Central memory CD8-positive, alpha-beta T cell (primary cell): ENCODE measurements at regions not wholly inside any gene's neighbourhood (a gene's known extent, or its start where the extent isn't known, plus 50 kb on each side); places are given as distances from the start of the nearest gene placed in this dataset.
"Not testable (repeated sequence)": the region's sequence is repeated elsewhere in the genome, so short reads cannot be mapped to it uniquely, and the experiment has no call there.

ENCODE experiments used
- ATAC-seq: fragments of 150-1000 bp; cut with Tn5 transposase; replicated peaks from 2 replicates; pipeline ENCODE4 v1.10.0; 2022; ENCODE audit warnings: mild to moderate bottlenecking, moderate FRiP score, moderate number of reproducible peaks; ENCODE audit not compliant: poor library complexity, severe bottlenecking; ENCODE audit errors: extremely low read depth
- DNase-seq, 2 donors: peaks; one replicate each; pipeline ENCODE4 v3.0.0; 2021; ENCODE audit warnings: low spot score in 2 of 2
- H3K27ac Mint-ChIP-seq: one replicate; pipeline ENCODE4 v1.8.0; 2022; ENCODE audit warnings: low read depth, mild to moderate bottlenecking, moderate library complexity, mixed read lengths
- H3K27me3 Mint-ChIP-seq: one replicate; pipeline ENCODE4 v1.8.0; 2022; ENCODE audit warnings: mixed read lengths
- H3K36me3 Mint-ChIP-seq: one replicate; pipeline ENCODE4 v1.8.0; 2022; ENCODE audit warnings: mild to moderate bottlenecking, moderate library complexity, mixed read lengths; ENCODE audit not compliant: insufficient read depth
- H3K4me1 Mint-ChIP-seq: one replicate; pipeline ENCODE4 v1.8.0; 2022; ENCODE audit warnings: mixed read lengths
- H3K4me3 Mint-ChIP-seq: one replicate; pipeline ENCODE4 v1.8.0; 2022; ENCODE audit warnings: mild to moderate bottlenecking, moderate library complexity, mixed read lengths
- H3K9me3 Mint-ChIP-seq: one replicate; pipeline ENCODE4 v1.8.0; 2022; ENCODE audit warnings: mixed read lengths

DNA sequence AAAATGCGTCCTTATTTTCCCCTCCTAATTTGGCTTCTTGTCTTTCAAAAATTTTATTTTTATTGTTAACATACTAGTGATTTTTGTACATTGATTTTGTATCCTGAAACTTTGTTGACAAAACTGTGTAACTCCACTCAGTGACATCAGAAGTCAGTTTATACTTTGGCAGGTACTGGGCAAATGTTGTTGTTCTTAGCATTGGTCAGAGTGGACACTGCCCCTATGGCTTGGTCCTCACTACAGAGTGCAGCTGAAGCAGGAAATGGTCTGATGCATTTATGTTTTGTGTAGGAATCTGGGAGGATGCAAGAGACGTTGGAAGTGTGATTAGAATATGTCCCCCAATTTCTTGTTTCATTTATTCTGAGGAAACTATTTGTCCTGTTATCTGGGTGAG, 205.5 kb upstream of the CENPE start:
- DNase-seq = no peak
- Mint-ChIP-seq H3K36me3 (no peaks in the 10 kb centered on the region), H3K27ac (no peak overlapping the region), H3K4me3 (no peak overlapping the region), H3K9me3 (peaks cover 6% of the 10 kb centered on the region), H3K27me3 (no peaks in the 10 kb centered on the region), H3K4me1 (no peaks in the 10 kb centered on the region)
- no peak for ATAC-seq

DNA sequence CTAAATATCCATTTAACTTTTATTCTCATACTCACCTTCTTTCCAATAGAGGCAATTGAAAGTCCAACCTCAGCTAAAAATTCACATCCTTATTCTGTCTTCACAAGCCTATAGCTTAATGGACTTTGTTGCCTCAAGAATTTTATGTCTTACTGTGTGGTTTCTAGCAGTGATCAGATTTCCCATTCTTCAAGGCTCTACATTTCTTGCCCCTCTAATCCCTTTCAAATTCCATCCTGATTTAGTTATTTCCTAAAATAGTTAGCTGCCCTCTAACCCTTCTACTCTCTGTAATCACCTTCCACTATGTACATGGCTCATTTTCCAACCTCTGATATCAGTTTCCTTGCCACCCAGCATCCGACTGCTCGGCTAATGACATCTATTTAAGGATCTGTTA, 204.1 kb upstream of the CENPE start:
- Mint-ChIP-seq H3K36me3 (no peaks in the 10 kb centered on the region), H3K4me3 (no peak overlapping the region), H3K27ac (no peak overlapping the region), H3K27me3 (no peaks in the 10 kb centered on the region), H3K9me3 (peaks cover 6% of the 10 kb centered on the region), H3K4me1 (no peaks in the 10 kb centered on the region)
- no peak for DNase-seq
- ATAC-seq = no peak

DNA sequence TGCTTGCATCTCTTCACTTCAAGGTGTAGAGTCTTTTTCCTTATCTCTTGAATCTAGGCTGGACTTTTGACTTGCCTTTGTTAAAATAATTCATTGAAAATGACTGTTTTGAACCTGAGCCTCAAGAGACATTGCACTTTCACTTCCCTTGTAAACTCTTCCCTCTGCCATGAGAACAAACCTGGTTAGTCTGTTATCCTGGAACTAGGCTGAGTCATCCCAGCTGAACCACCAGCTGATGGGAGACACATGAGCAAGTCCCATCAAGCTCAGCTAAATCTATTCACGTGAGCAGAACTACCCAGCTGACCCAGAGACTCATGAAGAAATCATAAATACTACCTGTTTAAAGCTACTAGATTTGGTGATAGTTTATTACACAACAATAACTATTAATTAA, 202.3 kb upstream of the CENPE start:
- ATAC-seq (no peak), DNase-seq (no peak)
- H3K27ac Mint-ChIP-seq = no peak overlapping the region
- no peaks in the 10 kb centered on the region for H3K27me3 Mint-ChIP-seq
- peaks cover 6% of the 10 kb centered on the region for H3K9me3 Mint-ChIP-seq
- no peaks in the 10 kb centered on the region for H3K4me1 Mint-ChIP-seq
- no peak overlapping the region for H3K4me3 Mint-ChIP-seq
- no peaks in the 10 kb centered on the region for H3K36me3 Mint-ChIP-seq

DNA sequence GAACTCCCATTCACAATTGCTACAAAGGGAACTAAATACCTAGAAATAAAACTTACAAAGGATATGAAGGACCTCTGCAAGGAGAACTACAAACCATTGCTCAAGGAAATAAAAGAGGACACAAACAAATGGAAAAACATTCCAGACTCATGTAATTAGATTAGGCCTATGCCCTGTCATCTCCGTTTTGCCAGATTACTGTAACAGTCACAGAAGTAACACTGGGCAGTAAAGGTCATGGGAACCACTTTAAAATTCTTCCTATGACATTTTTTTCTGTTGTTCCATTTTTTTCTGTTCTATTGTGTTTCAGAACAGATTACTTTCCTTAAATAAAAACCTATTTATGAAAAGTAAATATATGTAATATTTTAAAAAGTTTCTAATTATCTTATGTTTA, 199.4 kb upstream of the CENPE start:
- H3K27ac Mint-ChIP-seq = no peak overlapping the region

DNA sequence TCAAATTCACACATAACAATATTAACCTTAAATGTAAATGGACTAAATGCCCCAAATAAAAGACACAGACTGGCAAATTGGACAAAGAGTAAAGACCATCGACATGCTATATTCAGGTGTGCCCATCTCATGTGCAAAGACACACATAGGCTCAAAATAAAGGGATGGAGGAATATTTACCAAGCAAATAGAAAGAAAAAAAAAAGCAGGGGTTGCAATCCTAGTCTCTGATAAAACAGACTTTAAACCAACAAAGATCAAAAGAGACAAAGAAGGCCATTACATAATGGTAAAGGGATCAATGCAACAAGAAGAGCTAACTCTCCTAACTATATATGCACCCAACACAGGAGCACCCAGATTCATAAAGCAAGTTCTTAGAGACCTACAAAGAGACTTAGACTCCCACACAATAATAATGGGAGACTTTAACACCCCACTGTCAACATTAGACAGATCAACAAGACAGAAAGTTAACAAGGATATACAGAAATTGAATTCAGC, 189.4 kb upstream of the CENPE start:
- H3K27me3 Mint-ChIP-seq, H3K4me3 Mint-ChIP-seq, H3K36me3 Mint-ChIP-seq, ATAC-seq, H3K4me1 Mint-ChIP-seq, H3K27ac Mint-ChIP-seq, DNase-seq: not testable (repeated sequence)
- H3K9me3 Mint-ChIP-seq = peaks cover 14% of the 10 kb centered on the region

More for the DNA sequence above, 199.4 kb upstream of the CENPE start:
- no peak for ATAC-seq
- Mint-ChIP-seq H3K4me3 (no peak overlapping the region), H3K36me3 (no peaks in the 10 kb centered on the region), H3K4me1 (no peaks in the 10 kb centered on the region), H3K9me3 (peaks cover 6% of the 10 kb centered on the region), H3K27me3 (no peaks in the 10 kb centered on the region)
- no peak for DNase-seq

DNA sequence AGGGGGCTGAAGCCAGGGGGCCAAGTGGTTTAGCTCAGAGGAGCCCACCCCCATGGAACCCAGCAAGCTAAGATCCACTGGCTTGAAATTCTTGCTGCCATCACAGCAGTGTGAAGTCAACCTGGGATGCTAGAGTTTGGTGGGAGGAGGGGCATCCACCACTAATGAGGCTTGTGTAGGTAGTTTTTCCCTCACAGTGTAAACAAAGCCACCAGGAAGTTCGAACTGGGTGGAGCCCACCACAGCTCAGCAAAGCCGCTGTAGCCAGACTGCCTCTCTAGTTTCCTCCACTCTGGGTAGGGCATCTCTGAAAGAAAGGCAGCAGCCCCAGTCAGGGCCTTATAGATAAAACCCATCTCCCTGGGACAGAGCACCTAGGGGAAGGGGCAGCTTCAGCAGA, 187.4 kb upstream of the CENPE start:
- peaks cover 27% of the 10 kb centered on the region for H3K9me3 Mint-ChIP-seq
- H3K4me1 Mint-ChIP-seq, H3K36me3 Mint-ChIP-seq, DNase-seq, ATAC-seq, H3K27me3 Mint-ChIP-seq, H3K4me3 Mint-ChIP-seq, H3K27ac Mint-ChIP-seq: not testable (repeated sequence)

DNA sequence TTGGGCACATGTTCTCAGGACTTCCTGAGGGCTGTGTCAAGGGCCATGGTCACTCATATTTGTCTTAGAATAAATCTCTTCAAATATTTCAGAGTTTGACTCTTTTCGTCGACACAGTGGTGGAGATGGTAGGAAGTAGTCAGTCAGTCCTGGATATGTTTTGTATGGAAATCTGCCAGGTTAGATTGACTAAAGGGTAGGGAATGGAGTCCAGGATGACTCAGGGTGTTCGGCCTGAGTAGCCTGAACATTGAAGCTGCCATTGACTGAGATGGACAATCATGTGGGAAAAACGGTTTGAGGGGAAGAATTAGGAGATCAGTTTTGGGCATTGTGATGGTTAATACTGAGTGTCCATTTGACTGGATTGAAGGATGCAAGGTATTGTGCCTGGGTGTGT, 177.1 kb upstream of the CENPE start:
- H3K36me3 Mint-ChIP-seq = no peaks in the 10 kb centered on the region
- H3K9me3 Mint-ChIP-seq = peaks cover 6% of the 10 kb centered on the region
- H3K4me3 Mint-ChIP-seq = no peak overlapping the region
- H3K27me3 Mint-ChIP-seq = no peaks in the 10 kb centered on the region
- no peaks in the 10 kb centered on the region for H3K4me1 Mint-ChIP-seq
- DNase-seq (no peak), ATAC-seq (no peak)
- no peak overlapping the region for H3K27ac Mint-ChIP-seq

DNA sequence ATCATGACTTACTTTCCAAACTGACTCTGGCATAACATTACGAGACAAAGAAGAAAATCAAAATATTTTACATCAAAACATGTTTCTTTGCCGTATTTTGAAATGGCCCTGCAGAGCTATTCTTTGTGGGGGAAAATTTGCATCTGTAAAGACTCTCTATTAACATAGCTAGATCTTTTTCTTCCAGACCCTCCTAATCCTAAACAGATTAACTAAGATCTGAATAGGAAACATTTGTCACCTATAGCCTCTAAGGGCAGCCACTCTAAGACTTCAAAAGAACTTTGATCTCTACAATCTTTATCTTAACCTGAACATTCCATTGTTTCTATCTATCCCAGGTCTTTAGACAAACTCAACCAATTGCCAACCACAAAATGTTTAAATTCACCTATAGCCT, 176.6 kb upstream of the CENPE start:
- ATAC-seq = no peak

DNA sequence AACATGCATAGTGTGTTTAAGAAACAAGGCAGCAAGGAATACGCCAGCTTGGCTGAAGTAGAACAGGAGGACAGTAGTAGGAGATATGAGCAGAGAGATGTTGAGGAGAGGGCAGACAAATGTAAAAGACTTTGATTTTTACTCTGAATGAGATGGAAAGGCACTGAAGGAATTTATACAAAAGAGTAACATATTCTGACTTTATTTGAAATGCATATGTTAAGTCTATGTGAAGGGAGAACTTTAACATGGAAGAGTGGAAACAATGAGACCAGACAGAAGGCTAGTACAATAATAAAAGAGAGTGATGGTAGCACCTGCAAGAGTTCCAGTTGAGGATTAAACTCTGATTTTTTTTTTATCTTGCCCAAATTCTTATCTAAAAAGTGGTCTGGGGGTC, 176.2 kb upstream of the CENPE start:
- no peaks in the 10 kb centered on the region for H3K4me1 Mint-ChIP-seq
- H3K4me3 Mint-ChIP-seq = no peak overlapping the region
- peaks cover 6% of the 10 kb centered on the region for H3K9me3 Mint-ChIP-seq
- DNase-seq (no peak), ATAC-seq (no peak)
- H3K36me3 Mint-ChIP-seq = no peaks in the 10 kb centered on the region
- H3K27ac Mint-ChIP-seq = no peak overlapping the region
- no peaks in the 10 kb centered on the region for H3K27me3 Mint-ChIP-seq

More for the DNA sequence above, 176.6 kb upstream of the CENPE start:
- H3K9me3 Mint-ChIP-seq = peaks cover 6% of the 10 kb centered on the region
- no peaks in the 10 kb centered on the region for H3K36me3 Mint-ChIP-seq
- no peaks in the 10 kb centered on the region for H3K4me1 Mint-ChIP-seq
- no peak for DNase-seq
- no peak overlapping the region for H3K4me3 Mint-ChIP-seq
- no peak overlapping the region for H3K27ac Mint-ChIP-seq
- no peaks in the 10 kb centered on the region for H3K27me3 Mint-ChIP-seq

DNA sequence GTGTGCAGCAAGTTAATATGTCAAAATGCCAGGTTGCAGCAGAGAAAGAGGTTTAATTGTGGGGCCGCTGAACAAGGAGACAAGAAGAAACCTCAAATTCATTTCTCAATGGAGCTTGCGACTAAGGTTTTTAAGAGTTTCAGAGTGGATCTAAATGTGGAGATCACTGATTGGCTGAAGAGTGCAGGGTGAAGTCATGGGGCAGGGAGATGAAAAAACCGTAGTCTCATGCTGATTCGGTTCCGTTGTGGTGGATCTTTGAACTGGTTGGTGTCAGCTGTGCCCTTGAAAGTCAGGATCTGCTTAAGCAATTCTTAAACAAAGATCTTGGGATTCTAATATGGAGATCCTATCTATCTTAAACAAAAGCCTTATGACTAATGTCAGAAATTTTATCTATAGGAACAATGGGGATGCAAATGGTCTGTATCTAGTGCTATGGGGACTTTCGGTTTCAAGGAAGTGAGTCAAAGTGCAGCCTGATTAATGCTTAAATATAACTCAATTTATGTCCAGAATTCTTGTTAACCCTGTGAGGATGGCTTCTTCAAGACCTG, 173.9 kb upstream of the CENPE start:
- Mint-ChIP-seq H3K27ac (no peak overlapping the region), H3K4me1 (no peaks in the 10 kb centered on the region), H3K27me3 (no peaks in the 10 kb centered on the region), H3K4me3 (no peak overlapping the region), H3K9me3 (peaks cover 6% of the 10 kb centered on the region), H3K36me3 (no peaks in the 10 kb centered on the region)
- ATAC-seq (no peak), DNase-seq (no peak)

DNA sequence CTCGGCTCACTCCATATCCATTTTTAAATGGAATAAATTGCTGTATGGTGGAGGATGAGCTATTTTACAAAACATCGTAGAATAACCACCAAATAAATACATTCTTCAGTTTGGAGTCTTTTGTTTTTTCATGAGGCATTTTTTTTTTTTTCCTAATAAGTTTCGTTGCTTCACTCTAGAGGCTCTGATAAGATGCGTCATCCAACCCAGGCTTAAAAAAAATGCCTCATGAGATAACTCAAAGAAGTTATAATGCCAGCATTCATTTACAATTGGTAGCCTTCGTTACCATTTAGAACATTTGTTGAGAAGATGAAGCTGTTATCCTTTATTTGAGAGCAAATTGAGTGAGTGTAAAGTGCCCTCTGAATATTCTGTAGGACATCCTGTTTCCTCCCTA, 172.2 kb upstream of the CENPE start:
- no peak overlapping the region for H3K4me3 Mint-ChIP-seq
- H3K4me1 Mint-ChIP-seq = no peaks in the 10 kb centered on the region
- peaks cover 6% of the 10 kb centered on the region for H3K9me3 Mint-ChIP-seq

DNA sequence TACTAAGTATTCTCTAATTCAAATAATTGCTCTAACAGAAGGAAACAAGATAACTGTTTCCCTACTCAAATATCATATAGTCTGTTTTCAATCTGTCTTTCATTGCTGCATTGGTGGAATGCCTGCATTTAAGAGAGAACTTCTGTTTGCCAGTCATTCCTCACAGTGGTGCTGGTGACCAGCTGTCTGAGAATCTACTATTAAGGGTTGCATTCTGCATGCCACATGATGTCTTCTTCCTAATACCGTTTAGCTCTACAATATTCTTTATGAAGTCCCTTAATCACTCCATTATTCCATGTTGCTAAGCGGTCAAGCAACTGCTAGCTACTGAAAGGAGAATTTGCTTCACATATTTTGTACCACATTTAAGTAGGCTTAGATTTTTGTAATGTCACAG, 167.1 kb upstream of the CENPE start:
- Mint-ChIP-seq H3K27ac (no peak overlapping the region), H3K4me3 (no peak overlapping the region), H3K4me1 (no peaks in the 10 kb centered on the region), H3K27me3 (no peaks in the 10 kb centered on the region), H3K9me3 (peaks cover 7% of the 10 kb centered on the region), H3K36me3 (no peaks in the 10 kb centered on the region)
- ATAC-seq (no peak), DNase-seq (no peak)

More for the DNA sequence above, 172.2 kb upstream of the CENPE start:
- Mint-ChIP-seq H3K27ac (no peak overlapping the region), H3K27me3 (no peaks in the 10 kb centered on the region), H3K36me3 (no peaks in the 10 kb centered on the region)
- DNase-seq (no peak), ATAC-seq (no peak)

DNA sequence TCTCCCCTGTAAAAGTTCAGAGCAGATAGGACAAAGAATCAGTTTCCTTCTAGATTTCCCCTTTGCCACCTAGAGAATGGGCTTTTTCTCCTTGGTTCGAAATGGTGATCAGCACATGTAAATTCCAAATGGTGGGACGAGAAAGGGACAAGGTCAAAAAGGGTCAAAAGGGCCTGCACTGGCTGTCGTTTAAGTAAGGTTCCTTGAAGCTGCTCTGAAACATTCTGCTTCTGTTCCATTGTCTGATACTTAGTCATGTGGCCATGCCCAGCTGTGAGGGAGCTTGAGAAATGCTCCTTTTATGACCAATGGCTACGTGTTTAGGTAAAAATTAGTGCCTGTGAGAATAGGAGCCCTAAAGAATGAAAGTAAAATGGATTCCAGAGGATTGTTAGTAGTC, 165.9 kb upstream of the CENPE start:
- no peaks in the 10 kb centered on the region for H3K27me3 Mint-ChIP-seq

DNA sequence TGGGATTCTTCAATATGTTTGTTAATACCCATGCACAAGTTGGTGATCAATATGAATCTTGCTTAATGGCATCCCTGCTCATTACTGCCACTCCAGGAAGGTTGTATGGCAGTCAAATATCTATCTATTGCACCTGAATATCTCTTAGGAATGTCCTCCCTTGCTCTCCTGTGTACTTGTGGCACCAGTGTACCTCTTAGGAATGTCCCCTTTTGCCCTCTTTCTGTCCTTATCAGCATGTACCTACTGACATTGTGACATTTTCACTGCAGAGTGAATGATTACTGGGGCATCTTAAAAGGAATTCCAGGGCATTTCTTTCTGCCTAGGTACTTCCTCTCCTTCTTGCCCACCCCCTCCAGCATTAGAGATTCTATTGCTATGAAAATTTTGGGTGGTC, 163.8 kb upstream of the CENPE start:
- Mint-ChIP-seq H3K36me3 (no peaks in the 10 kb centered on the region), H3K27ac (no peak overlapping the region), H3K4me3 (no peak overlapping the region), H3K4me1 (no peaks in the 10 kb centered on the region), H3K9me3 (peaks cover 16% of the 10 kb centered on the region), H3K27me3 (no peaks in the 10 kb centered on the region)
- no peak for DNase-seq
- ATAC-seq = no peak

More for the DNA sequence above, 165.9 kb upstream of the CENPE start:
- no peak overlapping the region for H3K27ac Mint-ChIP-seq
- DNase-seq (no peak), ATAC-seq (no peak)
- peaks cover 13% of the 10 kb centered on the region for H3K9me3 Mint-ChIP-seq
- H3K4me3 Mint-ChIP-seq = no peak overlapping the region
- no peaks in the 10 kb centered on the region for H3K36me3 Mint-ChIP-seq
- no peaks in the 10 kb centered on the region for H3K4me1 Mint-ChIP-seq
